ENCODE measurements at regions not wholly inside any gene's neighbourhood (a gene's known extent, or its start where the extent isn't known, plus 50 kb on each side); places are given as distances from the start of the nearest gene placed in this dataset.

DNA sequence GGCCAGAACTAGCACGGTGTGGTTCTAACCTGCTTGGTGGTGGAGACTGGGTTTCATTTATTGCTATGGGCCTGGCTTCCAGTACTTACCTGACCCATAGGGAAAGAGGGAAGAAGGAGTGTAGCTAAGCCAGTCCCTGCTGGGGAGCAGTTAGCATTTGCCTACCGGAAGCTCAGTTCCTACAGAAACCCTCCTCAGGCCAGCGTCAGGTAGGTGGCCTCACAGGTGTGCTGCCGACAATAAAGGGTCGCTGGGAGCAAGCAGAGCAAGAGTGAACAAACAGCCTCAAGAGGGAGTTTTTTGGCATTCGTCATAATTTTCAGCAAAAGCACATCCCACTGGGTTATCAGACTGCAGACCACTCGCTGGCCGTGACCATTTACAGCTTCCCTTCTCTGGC, 740.6 kb upstream of the TENM3 start:
- H3K36me3 ChIP-seq (ENCODE audit: insufficient read depth), result no peaks in the 10 kb centered on the region
- H3K4me1 ChIP-seq (ENCODE audit: insufficient read depth), result no peaks in the 10 kb centered on the region
- 83% methylated on average over 8 of the region's 8 CpGs for WGBS
- H3K4me3 ChIP-seq (ENCODE audit: low read depth, low read length), result no peak overlapping the region
- H3K27ac ChIP-seq (ENCODE audit: low read depth), result no peak overlapping the region
- no peak for DNase-seq (ENCODE audit: extremely low spot score)

- H3K4me1 ChIP-seq (ENCODE audit: insufficient read depth), result no peaks in the 10 kb centered on the region
- H3K4me3 ChIP-seq (ENCODE audit: low read depth, low read length), result no peak overlapping the region
- no peak for DNase-seq (ENCODE audit: extremely low spot score)
- no peak overlapping the region for H3K27ac ChIP-seq (ENCODE audit: low read depth)
- H3K36me3 ChIP-seq (ENCODE audit: insufficient read depth), result no peaks in the 10 kb centered on the region
- 50% methylated on average over 12 of the region's 12 CpGs for WGBS
Measured at GRCh38 chr4:181503687-181504390, 739.4 kb upstream of the TENM3 start.

DNA sequence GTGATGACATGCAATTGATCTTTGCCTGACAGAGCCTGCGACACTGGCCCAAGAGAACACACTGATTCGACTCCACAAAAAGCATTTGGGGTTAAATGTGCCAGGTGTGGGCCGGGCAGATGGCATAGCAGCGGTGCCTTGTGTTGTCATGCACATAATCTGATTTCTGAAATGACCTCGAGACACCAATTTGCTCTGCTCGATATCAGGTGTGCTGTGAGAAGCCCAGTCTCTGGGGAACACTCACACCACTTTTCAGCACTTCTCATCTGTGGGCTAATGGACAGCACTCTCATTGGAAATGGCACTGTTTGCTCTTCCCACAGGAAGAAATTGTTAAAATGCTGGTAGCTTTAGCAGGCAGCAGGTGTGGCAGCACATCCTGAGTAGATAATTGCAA, 738.3 kb upstream of the TENM3 start:
- 78% methylated on average over 6 of the region's 6 CpGs for WGBS
- Histone ChIP-seq H3K4me3 (ENCODE audit: low read depth, low read length) (no peak overlapping the region), H3K4me1 (ENCODE audit: insufficient read depth) (no peaks in the 10 kb centered on the region), H3K27ac (ENCODE audit: low read depth) (no peak overlapping the region), H3K36me3 (ENCODE audit: insufficient read depth) (no peaks in the 10 kb centered on the region)
- no peak for DNase-seq (ENCODE audit: extremely low spot score)

GRCh38 chr4:181507180-181507835, 735.9 kb upstream of the TENM3 start:
- no peak for DNase-seq (ENCODE audit: extremely low spot score)
- Histone ChIP-seq H3K4me3 (ENCODE audit: low read depth, low read length) (no peak overlapping the region), H3K4me1 (ENCODE audit: insufficient read depth) (no peaks in the 10 kb centered on the region), H3K27ac (ENCODE audit: low read depth) (no peak overlapping the region), H3K36me3 (ENCODE audit: insufficient read depth) (no peaks in the 10 kb centered on the region)
- 52% methylated on average over 10 of the region's 10 CpGs for WGBS

GRCh38 chr4:181507938-181508337, 735.3 kb upstream of the TENM3 start:
- Histone ChIP-seq H3K4me3 (ENCODE audit: low read depth, low read length) (no peak overlapping the region), H3K4me1 (ENCODE audit: insufficient read depth) (no peaks in the 10 kb centered on the region), H3K36me3 (ENCODE audit: insufficient read depth) (no peaks in the 10 kb centered on the region), H3K27ac (ENCODE audit: low read depth) (no peak overlapping the region)
- DNase-seq (ENCODE audit: extremely low spot score), result no peak
- WGBS, result 69% methylated on average over 6 of the region's 6 CpGs

DNA sequence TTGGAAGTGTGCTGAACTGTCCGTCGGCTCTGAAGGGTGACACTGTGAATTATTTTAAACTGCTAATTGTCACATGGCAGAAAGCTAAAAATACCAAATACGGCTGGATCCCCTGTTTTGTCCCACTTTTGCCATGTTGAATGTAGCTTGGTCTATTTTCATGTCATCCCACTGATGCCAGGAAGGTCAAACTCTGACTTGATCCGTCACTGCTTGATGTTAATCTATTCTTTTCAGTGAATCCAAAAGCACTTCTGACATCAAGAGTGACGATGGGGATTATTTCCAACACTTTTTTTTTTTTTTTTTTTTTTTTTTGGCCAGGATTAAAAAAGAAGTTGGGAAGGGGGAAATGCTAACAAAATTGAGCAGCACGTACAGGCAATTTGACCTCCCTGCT, 734.6 kb upstream of the TENM3 start:
- Histone ChIP-seq H3K27ac (ENCODE audit: low read depth) (no peak overlapping the region), H3K36me3 (ENCODE audit: insufficient read depth) (no peaks in the 10 kb centered on the region), H3K4me3 (ENCODE audit: low read depth, low read length) (no peak overlapping the region), H3K4me1 (ENCODE audit: insufficient read depth) (no peaks in the 10 kb centered on the region)
- no peak for DNase-seq (ENCODE audit: extremely low spot score)
- whole genome bisulfite sequencing, result 76% methylated on average over 6 of the region's 6 CpGs

GRCh38 chr4:181509073-181509472, 734.1 kb upstream of the TENM3 start:
- H3K27ac ChIP-seq (ENCODE audit: low read depth), result no peak overlapping the region
- no peak for DNase-seq (ENCODE audit: extremely low spot score)
- 49% methylated on average over 6 of the region's 6 CpGs for WGBS
- H3K36me3 ChIP-seq (ENCODE audit: insufficient read depth), result no peaks in the 10 kb centered on the region
- no peak overlapping the region for H3K4me3 ChIP-seq (ENCODE audit: low read depth, low read length)
- no peaks in the 10 kb centered on the region for H3K4me1 ChIP-seq (ENCODE audit: insufficient read depth)

- no peaks in the 10 kb centered on the region for H3K36me3 ChIP-seq (ENCODE audit: insufficient read depth)
- H3K4me3 ChIP-seq (ENCODE audit: low read depth, low read length), result no peak overlapping the region
- WGBS, result 64% methylated on average over 3 of the region's 3 CpGs
- no peak for DNase-seq (ENCODE audit: extremely low spot score)
- no peak overlapping the region for H3K27ac ChIP-seq (ENCODE audit: low read depth)
- H3K4me1 ChIP-seq (ENCODE audit: insufficient read depth), result no peaks in the 10 kb centered on the region
Measured at GRCh38 chr4:181517491-181517890, 725.7 kb upstream of the TENM3 start.

DNA sequence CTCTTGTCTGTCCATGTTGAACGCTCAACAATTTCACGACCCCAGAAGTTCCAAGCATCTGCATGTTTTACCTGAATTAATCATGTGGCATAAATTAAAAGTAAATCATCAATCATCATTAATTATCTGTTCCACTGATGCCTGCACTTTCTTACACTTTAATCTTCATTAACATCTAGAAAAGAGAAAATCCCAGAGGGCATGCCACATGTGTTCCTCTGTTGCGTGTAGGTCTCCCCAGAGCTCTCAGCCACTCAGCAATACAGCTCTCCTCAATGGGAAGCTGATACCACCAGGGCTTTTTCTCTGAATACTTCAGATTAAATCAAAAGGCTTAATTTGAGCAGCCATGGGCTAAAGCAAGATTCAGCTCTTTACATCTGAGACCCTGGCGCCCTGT, 722.4 kb upstream of the TENM3 start:
- H3K27ac ChIP-seq (ENCODE audit: low read depth), result no peak overlapping the region
- no peak overlapping the region for H3K4me3 ChIP-seq (ENCODE audit: low read depth, low read length)
- no peak for DNase-seq (ENCODE audit: extremely low spot score)
- H3K36me3 ChIP-seq (ENCODE audit: insufficient read depth), result no peaks in the 10 kb centered on the region
- WGBS, result 97% methylated on average over 4 of the region's 4 CpGs
- H3K4me1 ChIP-seq (ENCODE audit: insufficient read depth), result no peaks in the 10 kb centered on the region

GRCh38 chr4:181523973-181524372, 719.2 kb upstream of the TENM3 start:
- Histone ChIP-seq H3K4me1 (ENCODE audit: insufficient read depth) (no peaks in the 10 kb centered on the region), H3K36me3 (ENCODE audit: insufficient read depth) (no peaks in the 10 kb centered on the region), H3K27ac (ENCODE audit: low read depth) (no peak overlapping the region), H3K4me3 (ENCODE audit: low read depth, low read length) (no peak overlapping the region)
- WGBS, result 82% methylated on average over 8 of the region's 8 CpGs
- no peak for DNase-seq (ENCODE audit: extremely low spot score)

- Histone ChIP-seq H3K4me3 (ENCODE audit: low read depth, low read length) (no peak overlapping the region), H3K36me3 (ENCODE audit: insufficient read depth) (no peaks in the 10 kb centered on the region), H3K27ac (ENCODE audit: low read depth) (no peak overlapping the region), H3K4me1 (ENCODE audit: insufficient read depth) (no peaks in the 10 kb centered on the region)
- WGBS, result 80% methylated on average over 5 of the region's 5 CpGs
- DNase-seq (ENCODE audit: extremely low spot score), result no peak
Measured at GRCh38 chr4:181524499-181524898, 718.7 kb upstream of the TENM3 start.

DNA sequence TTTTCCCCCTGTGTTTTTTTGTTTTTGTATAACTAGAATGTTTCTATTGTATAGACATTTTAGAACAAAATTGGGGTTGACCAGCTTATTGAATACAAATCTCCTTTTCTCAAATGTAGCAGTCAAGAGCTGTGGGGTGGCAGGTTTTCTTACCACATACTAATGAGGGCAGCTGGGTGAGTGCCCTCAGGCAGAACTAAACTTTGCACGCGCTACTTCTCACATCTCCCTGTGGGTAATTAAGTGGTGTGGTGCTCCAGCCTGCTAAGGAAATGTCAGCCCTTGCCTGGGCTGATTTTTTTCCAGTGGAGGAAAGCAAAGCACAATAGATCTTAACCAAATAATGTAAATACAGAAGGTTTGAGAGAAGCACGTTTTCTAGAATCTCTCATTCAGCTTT, 717.6 kb upstream of the TENM3 start:
- no peaks in the 10 kb centered on the region for H3K36me3 ChIP-seq (ENCODE audit: insufficient read depth)
- no peak overlapping the region for H3K4me3 ChIP-seq (ENCODE audit: low read depth, low read length)
- DNase-seq (ENCODE audit: extremely low spot score), result no peak
- WGBS, result 53% methylated on average over 3 of the region's 3 CpGs
- H3K27ac ChIP-seq (ENCODE audit: low read depth), result no peak overlapping the region
- no peaks in the 10 kb centered on the region for H3K4me1 ChIP-seq (ENCODE audit: insufficient read depth)

DNA sequence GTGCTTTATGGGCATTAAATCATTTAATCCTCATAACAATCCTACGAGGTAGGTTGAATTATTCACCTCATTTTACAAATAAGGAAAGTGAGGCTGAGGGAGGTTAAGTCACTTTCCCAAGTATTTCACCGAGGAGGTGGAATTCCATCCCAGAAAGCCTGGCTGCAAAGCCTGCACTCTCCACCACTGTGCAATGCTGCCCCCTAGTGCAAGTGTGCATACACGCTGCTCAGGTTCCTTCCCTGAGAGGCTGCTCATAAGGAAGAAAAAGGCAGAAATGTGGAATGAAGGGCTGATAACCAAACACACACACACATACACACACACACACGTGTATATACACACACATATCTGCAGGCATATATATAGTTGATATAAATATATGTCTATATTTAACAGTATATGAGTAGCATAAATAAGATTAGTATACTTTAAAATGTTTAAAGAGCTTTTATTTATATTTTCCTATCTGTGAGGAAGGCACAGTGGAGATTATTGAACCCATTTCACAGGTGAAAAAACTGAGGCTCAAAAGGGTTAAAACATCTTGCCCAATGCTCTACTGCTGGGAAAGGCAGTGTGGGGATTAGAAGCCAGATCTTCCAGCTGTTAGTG, 714.5 kb upstream of the TENM3 start:
- H3K36me3 ChIP-seq (ENCODE audit: insufficient read depth), result no peaks in the 10 kb centered on the region
- H3K27ac ChIP-seq (ENCODE audit: low read depth), result no peak overlapping the region
- no peaks in the 10 kb centered on the region for H3K4me1 ChIP-seq (ENCODE audit: insufficient read depth)
- WGBS, result 4% methylated on average over 4 of the region's 4 CpGs
- no peak for DNase-seq (ENCODE audit: extremely low spot score)
- H3K4me3 ChIP-seq (ENCODE audit: low read depth, low read length), result no peak overlapping the region

DNA sequence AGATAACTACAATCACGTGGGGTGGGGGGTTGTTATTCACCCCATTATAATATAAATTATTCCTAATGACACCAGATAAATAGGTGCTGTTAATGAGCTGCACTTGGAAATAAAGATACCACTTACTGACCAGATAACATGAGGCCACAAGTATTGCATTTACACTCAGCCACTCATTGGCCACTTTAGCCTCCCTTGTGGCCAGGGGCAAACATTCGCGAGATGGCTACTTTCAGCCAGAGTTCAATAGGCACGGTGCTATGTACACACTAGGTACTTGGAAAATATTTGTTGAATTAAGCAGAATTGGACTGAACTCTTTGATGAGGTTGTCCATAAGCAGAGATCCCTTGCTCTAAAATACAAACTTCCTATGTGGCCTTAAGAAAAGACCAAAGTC, 713.7 kb upstream of the TENM3 start:
- 34% methylated on average over 4 of the region's 4 CpGs for WGBS
- Histone ChIP-seq H3K36me3 (ENCODE audit: insufficient read depth) (no peaks in the 10 kb centered on the region), H3K27ac (ENCODE audit: low read depth) (no peak overlapping the region), H3K4me1 (ENCODE audit: insufficient read depth) (no peaks in the 10 kb centered on the region), H3K4me3 (ENCODE audit: low read depth, low read length) (no peak overlapping the region)
- no peak for DNase-seq (ENCODE audit: extremely low spot score)
